ENCODE measurements at regions not wholly inside any gene's neighbourhood (a gene's known extent, or its start where the extent isn't known, plus 50 kb on each side); places are given as distances from the start of the nearest gene placed in this dataset.

GRCh38 chr12:125382926-125383325, 317.7 kb downstream of the AACS start:
- Histone ChIP-seq H3K9ac (ENCODE audit: low read depth, low read length) (no peak overlapping the region), H3K27me3 (ENCODE audit: control insufficient read depth, insufficient read depth, low read length) (no peaks in the 10 kb centered on the region), H3K4me1 (ENCODE audit: control insufficient read depth, insufficient read depth, low read length) (no peaks in the 10 kb centered on the region), H3K4me3 (ENCODE audit: low read depth, low read length) (no peak overlapping the region), H3K36me3 (ENCODE audit: control insufficient read depth, insufficient read depth, low read length) (no peaks in the 10 kb centered on the region), H3K9me3 (ENCODE audit: control insufficient read depth, insufficient read depth, low read length) (no peaks in the 10 kb centered on the region)

DNA sequence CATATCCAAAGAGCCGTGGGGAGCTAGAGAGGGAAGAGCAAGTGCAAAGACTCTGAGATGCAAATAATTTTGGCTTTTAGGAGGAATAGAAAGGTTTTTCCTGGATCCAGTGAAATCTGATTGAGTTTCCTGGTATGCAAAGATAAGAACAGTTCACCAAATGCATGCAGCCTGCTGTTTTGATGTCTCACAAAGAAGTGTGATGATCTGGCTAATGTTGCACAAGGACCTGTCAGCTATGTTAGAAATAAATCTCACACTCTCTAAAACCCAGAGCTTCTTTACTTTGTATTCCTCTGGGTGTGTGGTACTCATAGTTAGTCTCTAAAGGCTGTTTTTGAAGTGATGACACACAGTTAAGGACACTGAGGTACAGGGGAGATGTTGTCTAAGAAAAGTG, 321.4 kb downstream of the AACS start:
- Histone ChIP-seq H3K36me3 (ENCODE audit: control insufficient read depth, insufficient read depth, low read length) (peaks cover 2% of the 10 kb centered on the region), H3K9me3 (ENCODE audit: control insufficient read depth, insufficient read depth, low read length) (no peaks in the 10 kb centered on the region), H3K4me3 (ENCODE audit: low read depth, low read length) (no peak overlapping the region), H3K9ac (ENCODE audit: low read depth, low read length) (no peak overlapping the region), H3K4me1 (ENCODE audit: control insufficient read depth, insufficient read depth, low read length) (no peaks in the 10 kb centered on the region), H3K27me3 (ENCODE audit: control insufficient read depth, insufficient read depth, low read length) (no peaks in the 10 kb centered on the region)

DNA sequence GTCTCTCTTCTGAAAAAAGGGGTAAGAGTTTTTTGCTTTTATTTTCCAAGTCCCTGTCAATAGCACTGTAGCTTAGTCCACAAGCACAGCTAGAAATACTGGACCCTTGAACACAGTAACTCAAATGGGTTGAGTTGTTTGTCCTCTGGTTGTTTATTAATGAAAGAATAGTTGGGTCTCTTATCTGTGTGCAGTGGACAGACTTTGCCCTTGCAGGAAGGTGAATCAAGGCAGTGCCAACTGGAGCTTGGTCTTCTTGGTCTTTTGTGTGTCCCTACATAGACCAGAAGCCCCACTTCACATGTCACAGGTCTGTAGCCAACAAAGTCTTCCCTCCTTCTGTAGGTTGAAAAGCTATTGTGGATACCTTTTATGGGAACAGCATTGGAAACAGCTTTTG, 322.0 kb downstream of the AACS start:
- Histone ChIP-seq H3K36me3 (ENCODE audit: control insufficient read depth, insufficient read depth, low read length) (peaks cover 2% of the 10 kb centered on the region), H3K9me3 (ENCODE audit: control insufficient read depth, insufficient read depth, low read length) (no peaks in the 10 kb centered on the region), H3K4me3 (ENCODE audit: low read depth, low read length) (no peak overlapping the region), H3K9ac (ENCODE audit: low read depth, low read length) (no peak overlapping the region), H3K27me3 (ENCODE audit: control insufficient read depth, insufficient read depth, low read length) (no peaks in the 10 kb centered on the region), H3K4me1 (ENCODE audit: control insufficient read depth, insufficient read depth, low read length) (no peaks in the 10 kb centered on the region)

DNA sequence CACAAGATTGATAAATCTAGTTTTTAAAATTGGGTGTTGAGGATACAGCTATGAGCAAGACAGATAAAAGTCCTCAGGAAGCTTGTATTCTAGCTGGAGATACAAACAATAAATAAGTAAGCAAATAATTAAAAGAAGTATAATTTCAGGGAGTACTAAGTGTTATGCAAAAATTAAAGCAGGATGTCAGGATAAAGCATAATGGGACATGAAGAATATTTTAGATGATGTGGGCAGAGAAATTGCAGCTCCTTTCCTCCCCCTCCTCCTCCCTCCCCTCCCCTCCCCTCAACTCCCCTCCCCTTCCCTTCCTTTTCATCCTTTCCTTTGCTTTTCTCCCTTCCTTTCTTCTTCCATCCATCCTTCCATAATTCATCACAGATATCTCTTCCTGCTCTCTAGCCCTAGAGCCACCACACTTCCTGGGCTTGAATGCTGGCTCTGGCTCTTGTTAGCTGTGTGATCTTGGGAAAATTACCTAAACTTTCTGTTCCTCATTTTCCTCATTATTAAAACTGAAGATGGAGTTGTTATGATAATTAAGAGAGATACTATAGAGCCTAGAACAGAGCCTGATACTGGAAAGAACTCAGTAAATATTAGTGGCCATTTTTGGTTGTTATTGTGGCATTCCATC, 323.9 kb downstream of the AACS start:
- Histone ChIP-seq H3K27me3 (ENCODE audit: control insufficient read depth, insufficient read depth, low read length) (no peaks in the 10 kb centered on the region), H3K4me1 (ENCODE audit: control insufficient read depth, insufficient read depth, low read length) (no peaks in the 10 kb centered on the region), H3K9ac (ENCODE audit: low read depth, low read length) (no peak overlapping the region), H3K9me3 (ENCODE audit: control insufficient read depth, insufficient read depth, low read length) (no peaks in the 10 kb centered on the region), H3K36me3 (ENCODE audit: control insufficient read depth, insufficient read depth, low read length) (peaks cover 2% of the 10 kb centered on the region), H3K4me3 (ENCODE audit: low read depth, low read length) (no peak overlapping the region)

DNA sequence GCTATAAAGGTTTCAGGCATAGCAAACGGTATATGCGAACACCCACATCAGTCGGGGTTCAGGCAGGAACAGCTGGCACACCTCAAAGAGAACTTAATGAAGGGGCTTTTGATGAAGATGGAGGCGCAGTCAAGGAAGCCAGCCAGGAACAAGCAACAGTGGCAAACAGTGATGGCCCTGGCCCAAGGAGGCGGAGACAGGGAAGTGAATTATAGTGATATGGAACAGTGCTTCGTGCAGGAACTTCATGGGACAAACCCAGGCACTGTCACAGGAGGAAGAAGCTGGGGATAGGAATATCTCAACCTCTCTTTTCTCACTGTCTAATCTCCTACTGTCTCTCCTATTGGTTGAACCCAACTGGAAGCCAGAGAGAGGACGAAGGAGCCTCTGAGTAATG, 328.3 kb downstream of the AACS start:
- Histone ChIP-seq H3K4me1 (ENCODE audit: control insufficient read depth, insufficient read depth, low read length) (no peaks in the 10 kb centered on the region), H3K4me3 (ENCODE audit: low read depth, low read length) (no peak overlapping the region), H3K9ac (ENCODE audit: low read depth, low read length) (no peak overlapping the region), H3K27me3 (ENCODE audit: control insufficient read depth, insufficient read depth, low read length) (no peaks in the 10 kb centered on the region), H3K9me3 (ENCODE audit: control insufficient read depth, insufficient read depth, low read length) (no peaks in the 10 kb centered on the region), H3K36me3 (ENCODE audit: control insufficient read depth, insufficient read depth, low read length) (peaks cover 2% of the 10 kb centered on the region)

DNA sequence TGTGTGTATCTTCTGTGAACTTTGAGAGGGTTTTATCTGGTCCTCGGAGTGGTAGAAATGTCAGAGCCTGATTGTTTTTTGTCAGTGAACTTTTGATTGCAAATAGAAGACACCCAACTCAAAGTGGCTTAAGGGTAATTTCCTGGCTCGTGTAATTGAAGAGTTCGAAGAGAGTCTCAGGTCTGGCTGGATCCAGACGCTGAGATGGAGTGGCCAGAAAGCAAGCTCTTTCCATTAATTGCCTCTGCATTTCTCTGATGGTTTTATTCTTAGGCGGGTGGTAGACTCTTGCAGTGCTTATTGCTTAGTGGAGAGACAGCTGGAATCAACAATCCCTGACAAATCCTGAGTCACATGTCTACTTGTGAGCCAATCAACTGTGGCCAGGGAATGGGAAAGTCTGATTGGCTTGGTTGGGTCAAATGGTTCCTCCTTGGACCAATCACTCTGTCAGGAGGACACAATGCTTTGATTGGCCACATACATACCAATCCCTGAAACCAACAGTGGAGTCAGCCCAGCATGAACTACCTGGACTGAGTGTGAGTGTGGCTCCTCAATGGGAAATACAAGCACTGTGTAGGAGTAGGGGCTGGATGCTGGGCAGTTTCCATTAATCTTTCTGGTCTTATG, 330.5 kb downstream of the AACS start:
- Histone ChIP-seq H3K27me3 (ENCODE audit: control insufficient read depth, insufficient read depth, low read length) (no peaks in the 10 kb centered on the region), H3K9me3 (ENCODE audit: control insufficient read depth, insufficient read depth, low read length) (no peaks in the 10 kb centered on the region), H3K36me3 (ENCODE audit: control insufficient read depth, insufficient read depth, low read length) (peaks cover 2% of the 10 kb centered on the region), H3K4me1 (ENCODE audit: control insufficient read depth, insufficient read depth, low read length) (no peaks in the 10 kb centered on the region), H3K9ac (ENCODE audit: low read depth, low read length) (no peak overlapping the region), H3K4me3 (ENCODE audit: low read depth, low read length) (no peak overlapping the region)

- Histone ChIP-seq H3K4me1 (ENCODE audit: control insufficient read depth, insufficient read depth, low read length) (peaks cover 6% of the 10 kb centered on the region), H3K9me3 (ENCODE audit: control insufficient read depth, insufficient read depth, low read length) (no peaks in the 10 kb centered on the region), H3K27me3 (ENCODE audit: control insufficient read depth, insufficient read depth, low read length) (no peaks in the 10 kb centered on the region), H3K9ac (ENCODE audit: low read depth, low read length) (no peak overlapping the region), H3K36me3 (ENCODE audit: control insufficient read depth, insufficient read depth, low read length) (no peaks in the 10 kb centered on the region), H3K4me3 (ENCODE audit: low read depth, low read length) (no peak overlapping the region)
Observed at GRCh38 chr12:125399489-125399888, 334.3 kb downstream of the AACS start.

GRCh38 chr12:125402874-125403789, 337.9 kb downstream of the AACS start:
- Histone ChIP-seq H3K9ac (ENCODE audit: low read depth, low read length) (no peak overlapping the region), H3K9me3 (ENCODE audit: control insufficient read depth, insufficient read depth, low read length) (no peaks in the 10 kb centered on the region), H3K36me3 (ENCODE audit: control insufficient read depth, insufficient read depth, low read length) (no peaks in the 10 kb centered on the region)

DNA sequence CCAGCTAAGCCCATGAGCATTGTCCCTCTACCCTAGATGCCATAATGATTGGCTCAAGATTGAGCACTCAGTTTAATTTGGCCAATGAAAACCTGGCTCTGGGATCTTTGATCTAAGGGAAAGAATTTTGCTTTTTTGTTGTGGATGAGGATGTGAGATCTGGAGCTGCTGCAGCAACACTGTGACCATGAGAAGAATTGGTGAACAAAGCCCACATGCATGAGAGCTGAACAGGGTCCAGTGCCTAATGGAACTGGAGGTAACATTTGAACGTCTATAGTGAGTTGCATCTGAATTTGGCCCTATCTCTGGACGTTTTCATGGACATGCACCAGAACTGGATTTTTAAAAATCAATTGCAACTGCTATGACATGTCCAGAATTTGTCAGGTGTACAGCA, 338.6 kb downstream of the AACS start:
- no peak overlapping the region for H3K9ac ChIP-seq (ENCODE audit: low read depth, low read length)
- no peaks in the 10 kb centered on the region for H3K9me3 ChIP-seq (ENCODE audit: control insufficient read depth, insufficient read depth, low read length)
- no peaks in the 10 kb centered on the region for H3K27me3 ChIP-seq (ENCODE audit: control insufficient read depth, insufficient read depth, low read length)
- H3K4me3 ChIP-seq (ENCODE audit: low read depth, low read length): no peak overlapping the region
- no peaks in the 10 kb centered on the region for H3K36me3 ChIP-seq (ENCODE audit: control insufficient read depth, insufficient read depth, low read length)
- peaks cover 6% of the 10 kb centered on the region for H3K4me1 ChIP-seq (ENCODE audit: control insufficient read depth, insufficient read depth, low read length)

More at GRCh38 chr12:125402874-125403789, 337.9 kb downstream of the AACS start:
- Histone ChIP-seq H3K4me1 (ENCODE audit: control insufficient read depth, insufficient read depth, low read length) (peaks cover 6% of the 10 kb centered on the region), H3K4me3 (ENCODE audit: low read depth, low read length) (no peak overlapping the region), H3K27me3 (ENCODE audit: control insufficient read depth, insufficient read depth, low read length) (no peaks in the 10 kb centered on the region)

- peaks cover 6% of the 10 kb centered on the region for H3K4me1 ChIP-seq (ENCODE audit: control insufficient read depth, insufficient read depth, low read length)
- no peak overlapping the region for H3K9ac ChIP-seq (ENCODE audit: low read depth, low read length)
- no peaks in the 10 kb centered on the region for H3K9me3 ChIP-seq (ENCODE audit: control insufficient read depth, insufficient read depth, low read length)
- H3K27me3 ChIP-seq (ENCODE audit: control insufficient read depth, insufficient read depth, low read length): no peaks in the 10 kb centered on the region
- no peak overlapping the region for H3K4me3 ChIP-seq (ENCODE audit: low read depth, low read length)
- H3K36me3 ChIP-seq (ENCODE audit: control insufficient read depth, insufficient read depth, low read length): no peaks in the 10 kb centered on the region
Observed at GRCh38 chr12:125406131-125406530, 340.9 kb downstream of the AACS start.

GRCh38 chr12:125408718-125409117, 343.5 kb downstream of the AACS start:
- no peaks in the 10 kb centered on the region for H3K36me3 ChIP-seq (ENCODE audit: control insufficient read depth, insufficient read depth, low read length)
- no peaks in the 10 kb centered on the region for H3K9me3 ChIP-seq (ENCODE audit: control insufficient read depth, insufficient read depth, low read length)
- H3K27me3 ChIP-seq (ENCODE audit: control insufficient read depth, insufficient read depth, low read length): no peaks in the 10 kb centered on the region
- no peaks in the 10 kb centered on the region for H3K4me1 ChIP-seq (ENCODE audit: control insufficient read depth, insufficient read depth, low read length)
- H3K9ac ChIP-seq (ENCODE audit: low read depth, low read length): no peak overlapping the region
- no peak overlapping the region for H3K4me3 ChIP-seq (ENCODE audit: low read depth, low read length)
